ENCODE measurements at regions not wholly inside any gene's neighbourhood (a gene's known extent, or its start where the extent isn't known, plus 50 kb on each side); places are given as distances from the start of the nearest gene placed in this dataset.

- no peak for DNase-seq
Observed at GRCh38 chr6:14258695-14259593, 141.4 kb downstream of the CD83 start.

GRCh38 chr6:14259594-14260152 lies 142.1 kb downstream of the CD83 start:
- no peak for DNase-seq

DNA sequence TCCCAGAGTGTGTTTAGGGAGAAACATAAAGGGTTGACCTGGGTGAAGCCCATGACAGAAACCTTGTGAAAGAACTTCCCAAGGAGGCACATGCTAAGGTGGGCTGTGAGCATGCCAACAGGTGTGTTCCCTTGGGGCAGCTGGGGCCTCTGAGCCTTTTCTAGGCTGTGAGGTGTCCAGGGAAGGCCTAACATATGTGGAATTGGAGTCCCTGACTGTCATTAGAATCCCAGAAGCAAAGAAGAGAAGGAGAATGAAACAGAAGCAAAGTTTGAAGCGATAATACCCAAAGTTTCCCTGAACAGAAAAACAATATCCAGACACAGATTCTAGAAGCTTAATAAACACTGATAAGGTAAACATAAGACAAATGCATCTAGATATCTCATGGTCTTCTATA lies 143.3 kb downstream of the CD83 start:
- DNase-seq, result no peak

DNA sequence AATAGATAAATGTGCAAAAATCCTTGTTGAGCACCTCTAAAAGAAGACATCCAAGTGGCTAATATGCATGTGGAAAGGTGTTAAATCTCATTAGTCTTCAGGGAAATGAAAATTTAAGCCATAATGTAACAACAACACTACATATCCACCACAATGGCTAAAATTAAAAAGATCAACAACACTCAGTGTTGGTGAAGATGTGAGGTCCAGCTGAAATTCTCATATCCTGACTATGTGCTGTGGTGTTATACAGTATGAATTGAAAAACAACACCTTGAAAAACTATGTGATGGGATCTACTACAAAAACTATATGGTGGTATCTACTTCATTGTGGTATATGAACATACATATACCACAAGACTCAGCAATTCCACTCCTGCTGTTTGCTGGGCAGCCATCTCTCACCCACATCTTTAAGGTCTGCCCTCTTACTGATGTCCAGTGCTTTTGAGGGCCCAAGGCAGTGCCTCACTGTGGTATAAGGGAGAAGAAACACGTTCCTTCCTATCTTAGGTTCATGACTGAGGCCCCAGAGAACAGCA lies 146.4 kb downstream of the CD83 start:
- no peak for DNase-seq

DNA sequence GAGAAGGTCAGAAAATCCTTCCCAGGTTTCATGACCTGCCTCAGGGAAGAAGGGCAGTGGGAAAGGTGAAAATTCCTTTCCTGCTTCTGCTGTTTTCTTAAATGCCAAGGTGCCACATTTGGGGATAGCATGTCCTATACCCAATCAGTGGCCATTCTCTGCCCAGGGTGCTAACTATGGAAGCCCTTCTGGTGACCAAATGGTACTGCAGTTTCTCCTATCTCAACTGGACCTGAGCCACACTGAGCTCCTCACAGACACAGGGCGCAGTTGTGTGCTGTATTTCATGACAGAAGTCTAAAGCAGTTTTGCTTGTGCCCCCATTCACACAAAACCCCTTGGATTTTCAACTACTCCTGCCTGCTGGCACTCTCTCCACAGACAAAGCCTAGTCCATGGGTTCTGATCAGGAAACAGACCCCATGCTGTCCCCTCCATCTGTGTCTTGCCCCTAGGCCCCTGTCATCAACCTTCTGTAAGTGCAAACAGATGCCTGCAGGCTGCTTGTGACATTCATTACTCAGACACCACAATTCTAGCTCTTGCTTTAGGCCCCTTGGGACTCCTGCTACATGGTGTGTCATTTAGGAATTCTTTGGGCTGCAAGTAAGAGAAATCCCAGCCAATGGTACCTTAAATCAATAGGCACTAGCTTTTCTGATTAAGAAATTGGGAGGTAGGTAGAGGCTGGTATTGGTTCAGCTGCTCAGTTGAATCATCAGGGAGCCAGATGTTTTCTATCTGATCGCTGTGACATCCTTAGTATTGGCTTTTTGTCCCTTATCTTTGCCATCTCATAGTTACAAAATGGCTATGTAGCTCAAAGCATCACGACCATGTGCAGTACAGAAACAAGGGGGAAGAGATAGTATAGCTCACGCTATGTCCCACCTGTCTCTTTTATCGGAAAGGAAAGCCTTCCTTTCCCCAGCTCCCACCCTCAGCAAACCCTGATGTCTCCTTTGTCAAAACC lies 147.8 kb downstream of the CD83 start:
- no peak for DNase-seq

DNA sequence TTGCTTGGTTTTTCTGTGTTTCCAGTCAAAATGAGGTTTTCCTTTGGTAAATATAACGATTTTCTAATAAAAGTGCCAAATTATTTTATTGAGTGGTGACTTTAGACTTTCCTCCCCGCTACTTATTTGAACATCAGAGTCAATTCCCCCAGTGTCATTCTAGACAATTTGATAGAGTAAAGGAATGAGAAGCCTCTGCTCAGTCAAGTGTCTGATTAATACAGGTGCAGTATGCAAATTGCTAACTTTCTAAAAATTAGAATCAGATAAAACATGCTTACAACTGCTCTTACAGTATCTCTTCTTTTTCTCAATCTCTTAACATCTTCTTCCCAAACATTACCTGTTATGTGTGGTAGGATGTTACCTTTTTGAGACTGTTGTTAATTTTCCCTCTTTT lies 148.7 kb downstream of the CD83 start:
- DNase-seq, result no peak

GRCh38 chr6:14267885-14268660 lies 150.5 kb downstream of the CD83 start:
- DNase-seq, result no peak

GRCh38 chr6:14269436-14269835 lies 151.9 kb downstream of the CD83 start:
- no peak for DNase-seq

- DNase-seq, result no peak
Observed at GRCh38 chr6:14270142-14270893, 152.7 kb downstream of the CD83 start.

GRCh38 chr6:14270925-14271788 lies 153.6 kb downstream of the CD83 start:
- no peak for DNase-seq

DNA sequence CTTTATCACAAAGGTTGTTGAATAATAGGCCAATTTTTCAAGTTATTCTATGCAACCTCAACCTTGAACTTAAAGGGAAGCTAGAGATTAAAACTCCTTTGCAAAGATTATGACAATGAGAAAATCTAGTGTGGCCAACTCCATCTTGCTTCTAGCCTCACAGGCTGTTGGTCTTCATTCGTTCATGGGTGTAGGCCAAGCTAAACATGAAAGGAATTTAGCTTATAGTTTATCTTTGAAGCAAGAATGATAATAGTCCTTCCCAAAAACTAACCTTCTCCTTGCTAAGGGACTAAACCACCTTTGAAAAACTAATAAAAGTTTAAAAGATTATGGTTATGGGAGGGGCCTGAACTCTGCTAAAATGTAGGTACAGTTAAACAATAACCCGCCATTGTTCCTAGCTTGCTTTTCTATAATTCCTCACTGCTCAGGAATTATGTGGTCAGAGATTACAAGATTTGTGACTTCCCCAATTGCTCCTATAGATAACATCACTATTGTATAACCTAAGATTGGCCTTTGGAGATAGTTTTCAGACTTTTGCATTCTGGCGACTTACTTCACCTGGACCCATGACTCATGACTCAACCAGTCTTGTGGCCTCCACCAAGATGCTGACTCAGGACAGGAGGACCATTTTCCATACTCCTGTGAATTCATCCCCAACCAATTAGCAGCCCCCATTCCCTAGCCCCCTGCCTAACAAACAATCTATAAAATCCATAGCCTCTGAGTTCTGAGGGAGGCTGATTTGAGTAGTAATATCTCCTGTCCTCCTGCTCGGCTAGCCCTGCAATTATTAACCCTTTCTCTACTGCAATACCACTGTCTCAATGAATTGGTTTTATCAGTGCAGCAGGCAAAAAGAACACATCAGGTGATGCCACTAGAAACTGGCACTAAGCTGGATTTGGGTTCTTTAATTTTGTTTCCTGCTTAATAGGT lies 154.5 kb downstream of the CD83 start:
- no peak for DNase-seq

DNA sequence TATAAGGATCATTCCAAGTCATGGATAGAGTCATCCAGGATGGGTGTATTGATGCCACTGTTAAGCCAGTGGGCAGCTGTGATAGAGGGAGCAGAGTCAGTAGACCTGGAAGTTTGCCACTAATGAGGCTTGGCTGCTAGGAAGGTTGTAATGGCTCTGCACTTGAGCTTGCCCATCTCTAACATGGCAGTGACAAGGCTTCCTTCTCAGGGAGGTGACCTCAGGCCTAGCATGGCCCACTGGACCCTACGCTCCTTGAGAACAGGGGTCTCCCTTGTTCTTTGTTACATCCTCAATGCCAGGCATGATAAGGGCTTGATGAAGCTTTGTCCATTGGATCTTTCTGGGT lies 155.1 kb downstream of the CD83 start:
- DNase-seq, result no peak

- DNase-seq, result no peak
Observed at GRCh38 chr6:14273191-14273590, 155.6 kb downstream of the CD83 start.

DNA sequence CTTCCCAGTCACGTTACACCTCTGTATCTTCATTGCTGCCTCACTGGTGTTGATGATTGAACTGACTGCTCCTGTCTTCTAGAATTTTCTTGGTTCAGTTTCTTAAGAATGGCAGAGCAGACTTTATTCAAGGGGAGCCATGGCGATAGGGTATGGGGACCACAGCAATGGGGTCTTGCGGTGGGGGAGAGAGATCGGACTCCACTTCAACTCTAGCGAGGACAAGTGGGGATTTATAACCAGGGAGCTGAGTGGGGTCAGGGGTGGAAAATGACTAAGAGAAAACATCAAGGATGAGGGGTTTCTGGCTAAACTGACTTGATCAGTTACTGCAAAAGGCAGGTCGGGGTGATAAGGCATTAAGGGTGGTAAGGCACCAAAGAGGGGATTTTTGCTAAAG lies 156.4 kb downstream of the CD83 start:
- DNase-seq, result no peak

- DNase-seq, result no peak
Observed at GRCh38 chr6:14274546-14275492, 157.2 kb downstream of the CD83 start.

- no peak for DNase-seq
Observed at GRCh38 chr6:14275493-14275851, 157.9 kb downstream of the CD83 start.

GRCh38 chr6:14276071-14276470 lies 158.5 kb downstream of the CD83 start:
- no peak for DNase-seq

DNA sequence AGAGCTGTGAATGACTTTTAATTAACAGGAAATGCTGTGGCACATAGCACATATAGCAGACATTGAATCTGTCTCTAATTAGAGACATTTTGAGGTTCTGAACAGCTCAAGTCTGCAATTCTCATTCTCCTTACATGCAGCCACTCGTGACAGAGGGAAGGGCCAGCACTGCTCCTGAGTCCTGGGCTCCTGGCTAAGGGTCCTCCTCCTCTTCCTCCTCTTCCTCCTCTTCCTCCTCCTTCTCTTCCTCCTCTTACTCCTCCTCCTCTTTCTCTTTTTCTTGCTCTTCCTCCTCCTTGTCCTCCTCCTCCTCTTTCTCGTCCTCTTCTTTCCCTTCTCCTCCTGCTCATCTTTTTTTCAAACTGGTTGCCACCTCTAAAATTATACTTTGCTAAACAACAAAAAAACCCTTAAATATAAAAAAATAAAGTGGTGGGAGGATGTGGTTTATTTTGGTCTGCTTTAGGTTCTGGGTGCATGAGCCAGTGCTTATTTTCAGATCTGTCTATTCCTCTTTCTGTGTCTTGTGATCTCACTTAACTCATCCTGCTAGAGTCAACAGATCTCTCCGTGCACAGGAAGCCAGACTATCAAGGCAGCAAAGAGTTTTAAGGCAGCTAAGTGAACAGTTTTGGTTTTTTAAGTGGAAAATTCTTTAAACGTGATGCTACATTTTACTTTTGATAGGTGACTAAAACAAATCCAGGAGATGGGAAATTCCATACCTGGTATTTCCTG lies 159.3 kb downstream of the CD83 start:
- DNase-seq, result no peak
